ENCODE measurements at regions not wholly inside any gene's neighbourhood (a gene's known extent, or its start where the extent isn't known, plus 50 kb on each side); places are given as distances from the start of the nearest gene placed in this dataset.
"Not testable (repeated sequence)": the region's sequence is repeated elsewhere in the genome, so short reads cannot be mapped to it uniquely, and the experiment has no call there.

DNA sequence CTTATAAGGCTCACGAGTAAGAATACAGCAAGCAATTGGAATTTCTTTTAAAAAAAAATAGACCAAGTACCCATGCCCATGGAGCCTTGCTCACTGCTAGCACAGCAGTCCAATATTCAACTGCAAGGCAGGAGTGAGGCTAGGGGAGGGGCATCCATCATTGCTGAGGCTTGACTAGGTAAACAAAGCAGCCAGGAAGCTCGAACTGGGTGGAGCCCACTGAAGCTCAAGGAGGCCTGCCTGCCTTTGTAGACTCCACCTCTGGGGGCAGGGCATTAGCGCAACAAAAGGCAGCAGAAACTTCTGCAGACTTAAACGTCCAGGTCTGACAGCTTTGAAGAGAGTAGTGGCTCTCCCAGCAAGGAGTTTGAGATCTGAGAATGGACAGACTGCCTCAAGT is 84.0 kb upstream of the STEAP1 start:
- not testable (repeated sequence) for H3K36me3 ChIP-seq (ENCODE audit: insufficient read depth); H3F3A ChIP-seq (replicated peaks; ENCODE audit: low read depth); H3K4me1 ChIP-seq (ENCODE audit: insufficient read depth); H3K27ac Mint-ChIP-seq; H3K4me3 Mint-ChIP-seq; H3K9me2 ChIP-seq (ENCODE audit: insufficient read depth); H3K4me2 ChIP-seq; H3K27me3 Mint-ChIP-seq (ENCODE audit: insufficient read depth, low read depth, poor library complexity); H3K9me3 Mint-ChIP-seq; H3K36me3 Mint-ChIP-seq (ENCODE audit: low read depth); H3K4me3 ChIP-seq; H2AFZ ChIP-seq; H3K4me1 Mint-ChIP-seq; H3K27ac ChIP-seq (ENCODE audit: low read depth); H3K27me3 ChIP-seq (ENCODE audit: insufficient read depth); H4K20me1 ChIP-seq (replicated peaks; ENCODE audit: insufficient read depth); H3K79me2 ChIP-seq (replicated peaks; ENCODE audit: insufficient read depth); ATAC-seq
- peak; percentile 8 for DNase-seq (ENCODE audit: low spot score)

- no peak overlapping the region for H3K27ac ChIP-seq (ENCODE audit: low read depth)
- H3K36me3 Mint-ChIP-seq (ENCODE audit: low read depth) = peaks cover 8% of the 10 kb centered on the region; the same call in 1 of the 3 replicates
- H3K27me3 Mint-ChIP-seq (ENCODE audit: insufficient read depth, low read depth, poor library complexity) = peaks cover 2% of the 10 kb centered on the region
- no peaks in the 10 kb centered on the region for H3K4me1 ChIP-seq (ENCODE audit: insufficient read depth)
- H2AFZ ChIP-seq = peak overlapping the region; percentile 64
- no peak overlapping the region for H3K4me2 ChIP-seq
- no peaks in the 10 kb centered on the region for H3K27me3 ChIP-seq (ENCODE audit: insufficient read depth)
- DNase-seq (ENCODE audit: low spot score) (peak; percentile 35), ATAC-seq (no peak; the same call in 2 of the 3 replicates)
- H3K9me2 ChIP-seq (ENCODE audit: insufficient read depth) = no peaks in the 10 kb centered on the region
- H3F3A ChIP-seq (replicated peaks; ENCODE audit: low read depth) = no peaks in the 10 kb centered on the region
- H3K27ac Mint-ChIP-seq = 0 out of 2 replicates have a peak overlapping the region, but pooled peaks have one; percentile 41
- no peaks in the 10 kb centered on the region for H4K20me1 ChIP-seq (replicated peaks; ENCODE audit: insufficient read depth)
- no peaks in the 10 kb centered on the region for H3K79me2 ChIP-seq (replicated peaks; ENCODE audit: insufficient read depth)
- peaks cover 6% of the 10 kb centered on the region for H3K4me1 Mint-ChIP-seq
- no peaks in the 10 kb centered on the region for H3K36me3 ChIP-seq (ENCODE audit: insufficient read depth)
- H3K4me3 Mint-ChIP-seq = no peak overlapping the region
- peaks cover 11% of the 10 kb centered on the region for H3K9me3 Mint-ChIP-seq
- H3K4me3 ChIP-seq = no peak overlapping the region
- TF ChIP-seq POLR2AphosphoS5 (IDR thresholded peaks at IDR 0.05; ENCODE audit: low read depth) (no peak), EZH2phosphoT487 (IDR thresholded peaks at IDR 0.05; ENCODE audit: unreplicated experiment) (no peak), ZNF331 (CRISPR knock-in tag; IDR thresholded peaks at IDR 0.05; ENCODE audit: low read depth) (no peak), JUNB (IDR thresholded peaks at IDR 0.05; ENCODE audit: unreplicated experiment) (no peak), CREB1 (CRISPR knock-in tag; IDR thresholded peaks at IDR 0.05; ENCODE audit: low read depth) (no peak), NANOG (IDR thresholded peaks at IDR 0.05; ENCODE audit: borderline replicate concordance) (no peak), STAT1 (IDR thresholded peaks at IDR 0.05; ENCODE audit: unreplicated experiment) (no peak), EZH2 (IDR thresholded peaks at IDR 0.05; ENCODE audit: low read depth, unreplicated experiment) (no peak)
- TF ChIP-seq, protein P1, sequence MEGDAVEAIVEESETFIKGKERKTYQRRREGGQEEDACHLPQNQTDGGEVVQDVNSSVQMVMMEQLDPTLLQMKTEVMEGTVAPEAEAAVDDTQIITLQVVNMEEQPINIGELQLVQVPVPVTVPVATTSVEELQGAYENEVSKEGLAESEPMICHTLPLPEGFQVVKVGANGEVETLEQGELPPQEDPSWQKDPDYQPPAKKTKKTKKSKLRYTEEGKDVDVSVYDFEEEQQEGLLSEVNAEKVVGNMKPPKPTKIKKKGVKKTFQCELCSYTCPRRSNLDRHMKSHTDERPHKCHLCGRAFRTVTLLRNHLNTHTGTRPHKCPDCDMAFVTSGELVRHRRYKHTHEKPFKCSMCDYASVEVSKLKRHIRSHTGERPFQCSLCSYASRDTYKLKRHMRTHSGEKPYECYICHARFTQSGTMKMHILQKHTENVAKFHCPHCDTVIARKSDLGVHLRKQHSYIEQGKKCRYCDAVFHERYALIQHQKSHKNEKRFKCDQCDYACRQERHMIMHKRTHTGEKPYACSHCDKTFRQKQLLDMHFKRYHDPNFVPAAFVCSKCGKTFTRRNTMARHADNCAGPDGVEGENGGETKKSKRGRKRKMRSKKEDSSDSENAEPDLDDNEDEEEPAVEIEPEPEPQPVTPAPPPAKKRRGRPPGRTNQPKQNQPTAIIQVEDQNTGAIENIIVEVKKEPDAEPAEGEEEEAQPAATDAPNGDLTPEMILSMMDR (conservative IDR thresholded peaks at IDR 0.05; ENCODE audit: low read depth in 2 of 2) = no peak
- TF ChIP-seq, protein P2, sequence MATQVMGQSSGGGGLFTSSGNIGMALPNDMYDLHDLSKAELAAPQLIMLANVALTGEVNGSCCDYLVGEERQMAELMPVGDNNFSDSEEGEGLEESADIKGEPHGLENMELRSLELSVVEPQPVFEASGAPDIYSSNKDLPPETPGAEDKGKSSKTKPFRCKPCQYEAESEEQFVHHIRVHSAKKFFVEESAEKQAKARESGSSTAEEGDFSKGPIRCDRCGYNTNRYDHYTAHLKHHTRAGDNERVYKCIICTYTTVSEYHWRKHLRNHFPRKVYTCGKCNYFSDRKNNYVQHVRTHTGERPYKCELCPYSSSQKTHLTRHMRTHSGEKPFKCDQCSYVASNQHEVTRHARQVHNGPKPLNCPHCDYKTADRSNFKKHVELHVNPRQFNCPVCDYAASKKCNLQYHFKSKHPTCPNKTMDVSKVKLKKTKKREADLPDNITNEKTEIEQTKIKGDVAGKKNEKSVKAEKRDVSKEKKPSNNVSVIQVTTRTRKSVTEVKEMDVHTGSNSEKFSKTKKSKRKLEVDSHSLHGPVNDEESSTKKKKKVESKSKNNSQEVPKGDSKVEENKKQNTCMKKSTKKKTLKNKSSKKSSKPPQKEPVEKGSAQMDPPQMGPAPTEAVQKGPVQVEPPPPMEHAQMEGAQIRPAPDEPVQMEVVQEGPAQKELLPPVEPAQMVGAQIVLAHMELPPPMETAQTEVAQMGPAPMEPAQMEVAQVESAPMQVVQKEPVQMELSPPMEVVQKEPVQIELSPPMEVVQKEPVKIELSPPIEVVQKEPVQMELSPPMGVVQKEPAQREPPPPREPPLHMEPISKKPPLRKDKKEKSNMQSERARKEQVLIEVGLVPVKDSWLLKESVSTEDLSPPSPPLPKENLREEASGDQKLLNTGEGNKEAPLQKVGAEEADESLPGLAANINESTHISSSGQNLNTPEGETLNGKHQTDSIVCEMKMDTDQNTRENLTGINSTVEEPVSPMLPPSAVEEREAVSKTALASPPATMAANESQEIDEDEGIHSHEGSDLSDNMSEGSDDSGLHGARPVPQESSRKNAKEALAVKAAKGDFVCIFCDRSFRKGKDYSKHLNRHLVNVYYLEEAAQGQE (IDR thresholded peaks at IDR 0.05; ENCODE audit: unreplicated experiment) = no peak
- TF ChIP-seq, protein P3, sequence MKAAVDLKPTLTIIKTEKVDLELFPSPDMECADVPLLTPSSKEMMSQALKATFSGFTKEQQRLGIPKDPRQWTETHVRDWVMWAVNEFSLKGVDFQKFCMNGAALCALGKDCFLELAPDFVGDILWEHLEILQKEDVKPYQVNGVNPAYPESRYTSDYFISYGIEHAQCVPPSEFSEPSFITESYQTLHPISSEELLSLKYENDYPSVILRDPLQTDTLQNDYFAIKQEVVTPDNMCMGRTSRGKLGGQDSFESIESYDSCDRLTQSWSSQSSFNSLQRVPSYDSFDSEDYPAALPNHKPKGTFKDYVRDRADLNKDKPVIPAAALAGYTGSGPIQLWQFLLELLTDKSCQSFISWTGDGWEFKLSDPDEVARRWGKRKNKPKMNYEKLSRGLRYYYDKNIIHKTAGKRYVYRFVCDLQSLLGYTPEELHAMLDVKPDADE (IDR thresholded peaks at IDR 0.05) = no peak
Observed at GRCh38 chr7:90078921-90079320, 75.3 kb upstream of the STEAP1 start.
